ENCODE measurements at regions not wholly inside any gene's neighbourhood (a gene's known extent, or its start where the extent isn't known, plus 50 kb on each side); places are given as distances from the start of the nearest gene placed in this dataset.

GRCh38 chr1:34619256-34619655 is 135.6 kb upstream of the GJB5 start:
- TF ChIP-seq POLR2A (IDR thresholded peaks at IDR 0.05; ENCODE audit: low read length) (no peak), CTCF (IDR thresholded peaks at IDR 0.05) (no peak), REST (IDR thresholded peaks at IDR 0.05) (no peak), MAX (IDR thresholded peaks at IDR 0.05) (no peak), MAFK (IDR thresholded peaks at IDR 0.05; ENCODE audit: partially characterized antibody) (no peak), KDM5A (IDR thresholded peaks at IDR 0.05) (no peak), EP300 (IDR thresholded peaks at IDR 0.05) (no peak), ZNF302 (CRISPR knock-in tag; IDR thresholded peaks at IDR 0.05) (no peak), CEBPB (IDR thresholded peaks at IDR 0.05) (no peak)
